Gastroesophageal sphincter (tissue), 4 donors: ENCODE measurements at regions not wholly inside any gene's neighbourhood (a gene's known extent, or its start where the extent isn't known, plus 50 kb on each side); places are given as distances from the start of the nearest gene placed in this dataset.

Experiments used
- ATAC-seq: fragments of 150-250 bp; one replicate; pipeline ENCODE4 v1.9.1; 2016; ENCODE audit warnings: mild to moderate bottlenecking, moderate library complexity
- H3K27ac ChIP-seq, 4 donors: fragments of 200-600 bp; sonication (generic) in 3 of 4; 1 replicate in 3 of 4; 2 replicates in 1 of 4; pipeline ENCODE4 v1.5.1; 2016 to 2019
- H3K27me3 ChIP-seq: fragments of 200-600 bp; sonication (generic); one replicate; pipeline ENCODE4 v1.5.1; 2019
- H3K36me3 ChIP-seq, 2 donors: fragments of 200-600 bp; sonication (generic); one replicate each; pipeline ENCODE4 v1.5.1; 2019; ENCODE audit warnings: control low read depth in 1 of 2
- H3K4me1 ChIP-seq, 3 donors: fragments of 200-600 bp; sonication (generic); 1 replicate in 2 of 3; 2 replicates in 1 of 3; pipeline ENCODE4 v1.5.1; 2016 to 2019; ENCODE audit warnings: control low read depth in 2 of 3
- H3K4me3 ChIP-seq, 2 donors: fragments of 200-600 bp; sonication (generic); one replicate each; pipeline ENCODE4 v1.5.1; 2019; ENCODE audit warnings: mild to moderate bottlenecking in 1 of 2, moderate library complexity in 1 of 2
- H3K9me3 ChIP-seq, 3 donors: fragments of 200-600 bp; sonication (generic); one replicate each; pipeline ENCODE4 v1.5.1; 2017 to 2019; ENCODE audit warnings: control low read depth in 2 of 3
- CTCF ChIP-seq, 4 experiments: fragments of 200-600 bp in 2 of 4; fragments of 450-650 bp in 2 of 4; sonication (generic) in 1 of 4; IDR thresholded peaks; one replicate each; pipeline ENCODE4 v1.5.1; 2017 to 2019; ENCODE audit warnings: antibody characterized with exemption in 4 of 4, mild to moderate bottlenecking in 2 of 4, moderate library complexity in 2 of 4
- EP300 ChIP-seq: sonication (generic); formaldehyde crosslinking; IDR thresholded peaks from one replicate; pipeline ENCODE4 v1.6.1; 2017; ENCODE audit warnings: antibody characterized with exemption, mild to moderate bottlenecking
- POLR2A ChIP-seq, 2 donors: fragments of 450-650 bp; IDR thresholded peaks; one replicate each; pipeline ENCODE4 v1.6.1; 2017; ENCODE audit warnings: antibody characterized with exemption in 2 of 2, mild to moderate bottlenecking in 2 of 2, moderate library complexity in 1 of 2
- POLR2AphosphoS5 ChIP-seq: sonication (generic); formaldehyde crosslinking; IDR thresholded peaks from one replicate; pipeline ENCODE4 v1.6.1; 2017; ENCODE audit warnings: antibody characterized with exemption
- WGBS, 2 donors: methylation state at CpG; one replicate each; pipeline ENCODE4 v1.1.5; 2018; ENCODE audit warnings: low coverage in 1 of 2; 5-methylcytosine and 5-hydroxymethylcytosine counted together

DNA sequence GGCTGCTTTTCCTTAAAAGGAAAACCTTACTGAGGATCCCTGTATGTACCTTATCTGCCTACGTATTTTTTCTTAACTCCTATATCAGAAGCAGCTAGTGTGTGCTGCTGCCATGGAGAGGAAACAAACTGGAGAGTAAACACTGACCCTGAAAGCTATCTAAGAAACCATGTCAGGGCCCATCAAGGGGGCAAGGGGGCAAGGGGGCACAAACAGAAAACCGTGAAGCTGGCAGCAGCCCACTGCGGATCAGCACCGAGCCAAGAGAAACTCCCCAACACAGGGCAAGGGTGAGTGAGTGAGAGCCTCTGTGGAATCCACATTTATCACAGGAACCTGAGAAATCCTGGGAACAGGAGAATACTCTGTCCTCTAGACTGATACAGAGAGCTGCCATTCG is 1204.2 kb downstream of the PCDH18 start:
- no peak for ATAC-seq
- no peak overlapping the region for H3K27ac ChIP-seq
- no peaks in the 10 kb centered on the region for H3K4me1 ChIP-seq
- TF ChIP-seq POLR2A (IDR thresholded peaks at IDR 0.05) (no peak), CTCF (IDR thresholded peaks at IDR 0.05) (no peak), EP300 (no peak), POLR2AphosphoS5 (no peak)
- H3K4me3 ChIP-seq: no peak overlapping the region
- 58% methylated on average over 5 of the region's 5 CpGs; no CpG with 5 or more reads in 1 of the 2 donors for WGBS, 2 donors
- no peaks in the 10 kb centered on the region for H3K27me3 ChIP-seq
- no peaks in the 10 kb centered on the region for H3K9me3 ChIP-seq
- no peaks in the 10 kb centered on the region for H3K36me3 ChIP-seq

DNA sequence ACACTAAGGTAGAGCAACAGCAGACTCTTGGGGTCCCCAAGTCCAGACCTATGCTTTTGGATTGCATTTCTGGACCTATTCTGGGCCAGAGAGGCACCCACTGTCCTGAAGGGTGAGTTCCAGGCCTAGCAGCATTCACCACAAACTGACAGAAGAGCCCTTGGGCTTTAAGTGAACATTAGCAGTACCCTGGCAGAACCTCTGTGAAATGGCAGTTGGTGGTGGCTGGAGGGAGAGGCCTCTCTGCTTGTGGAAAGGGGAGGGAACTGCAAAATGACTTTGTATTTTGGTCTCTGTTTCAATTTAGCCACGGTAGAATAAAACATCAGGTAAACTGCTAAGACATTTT is 1211.9 kb downstream of the PCDH18 start:
- Histone ChIP-seq H3K27ac (no peak overlapping the region), H3K9me3 (no peaks in the 10 kb centered on the region), H3K27me3 (no peaks in the 10 kb centered on the region), H3K4me3 (no peak overlapping the region), H3K4me1 (no peaks in the 10 kb centered on the region), H3K36me3 (no peaks in the 10 kb centered on the region)
- 75% methylated on average over 1 of the region's 1 CpG; no CpG with 5 or more reads in 1 of the 2 donors for WGBS, 2 donors
- TF ChIP-seq POLR2AphosphoS5 (no peak), CTCF (IDR thresholded peaks at IDR 0.05) (no peak), EP300 (no peak), POLR2A (IDR thresholded peaks at IDR 0.05) (no peak)
- ATAC-seq: no peak

DNA sequence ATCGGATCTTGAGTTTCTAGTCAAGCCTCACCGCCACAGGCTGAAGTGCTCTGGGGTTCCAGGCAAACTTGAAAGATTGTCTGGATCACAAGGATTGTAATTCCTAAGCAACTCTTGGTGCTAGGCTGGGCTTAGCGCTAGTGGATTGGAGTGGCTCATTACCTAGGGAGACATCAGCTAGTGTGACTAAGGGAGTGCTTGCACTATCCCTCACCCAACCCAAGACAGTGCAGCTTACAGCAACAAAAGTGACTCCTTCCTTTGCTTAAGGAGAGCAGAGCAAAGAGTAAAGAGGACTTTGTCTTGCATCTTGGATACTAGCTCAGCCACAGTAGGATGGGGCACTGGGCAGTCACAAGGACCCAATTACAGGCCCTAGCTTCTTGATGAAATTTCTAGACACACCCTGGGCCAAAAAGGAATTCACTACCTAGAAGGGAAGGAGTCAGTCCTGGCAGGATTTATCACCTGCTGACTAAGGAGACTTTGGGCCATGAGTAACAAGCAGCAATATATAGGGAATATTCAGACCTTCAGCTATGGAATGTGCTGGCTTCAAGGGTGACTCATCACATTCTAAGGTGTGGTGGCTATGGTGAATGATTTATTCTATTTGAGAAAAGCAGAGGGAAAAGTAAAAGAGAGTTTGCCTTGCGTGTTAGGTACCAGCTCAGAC is 1212.4 kb downstream of the PCDH18 start:
- 82 to 100% methylated on average over 1 of the region's 4 CpGs for WGBS, 2 donors
- ATAC-seq: no peak
- H3K9me3 ChIP-seq: no peaks in the 10 kb centered on the region

DNA sequence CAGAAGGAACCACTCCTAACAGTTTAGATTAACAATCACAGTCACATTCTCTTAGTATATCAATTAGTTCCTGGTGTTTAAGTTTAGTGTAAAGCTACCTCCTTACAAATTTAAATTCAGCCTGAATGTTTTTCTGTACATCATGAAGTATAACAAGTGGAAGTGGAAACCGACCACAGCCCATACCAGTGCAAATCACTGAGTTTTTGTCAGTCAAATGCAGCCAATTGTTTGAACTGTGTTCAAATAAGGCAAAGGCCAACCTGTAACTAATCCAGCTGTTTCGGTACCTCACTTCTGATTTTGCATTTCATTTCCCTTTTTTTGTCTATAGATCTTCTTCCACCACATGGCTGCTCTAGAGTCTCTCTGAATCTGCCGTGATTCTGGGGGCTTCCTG is 1215.3 kb downstream of the PCDH18 start:
- no peaks in the 10 kb centered on the region for H3K36me3 ChIP-seq
- no peak for ATAC-seq
- no peaks in the 10 kb centered on the region for H3K27me3 ChIP-seq
- WGBS, 2 donors: 83 to 94% methylated on average over 3 of the region's 3 CpGs
- H3K4me1 ChIP-seq: no peaks in the 10 kb centered on the region
- no peaks in the 10 kb centered on the region for H3K9me3 ChIP-seq
- H3K4me3 ChIP-seq: no peak overlapping the region
- no peak for TF ChIP-seq POLR2AphosphoS5
- TF ChIP-seq POLR2A (IDR thresholded peaks at IDR 0.05): no peak
- no peak for TF ChIP-seq EP300
- TF ChIP-seq CTCF (IDR thresholded peaks at IDR 0.05): no peak
- H3K27ac ChIP-seq: no peak overlapping the region

More for the DNA sequence above, 1212.4 kb downstream of the PCDH18 start:
- H3K27ac ChIP-seq: no peak overlapping the region
- H3K27me3 ChIP-seq: no peaks in the 10 kb centered on the region
- TF ChIP-seq POLR2A (IDR thresholded peaks at IDR 0.05) (no peak), CTCF (IDR thresholded peaks at IDR 0.05) (no peak), EP300 (no peak), POLR2AphosphoS5 (no peak)
- no peaks in the 10 kb centered on the region for H3K4me1 ChIP-seq
- no peak overlapping the region for H3K4me3 ChIP-seq
- no peaks in the 10 kb centered on the region for H3K36me3 ChIP-seq

GRCh38 chr4:136314686-136315085 is 1217.6 kb downstream of the PCDH18 start:
- WGBS, 2 donors: 43 to 68% methylated on average over 2 of the region's 2 CpGs
- Histone ChIP-seq H3K27me3 (no peaks in the 10 kb centered on the region), H3K27ac (no peak overlapping the region), H3K9me3 (no peaks in the 10 kb centered on the region), H3K4me3 (no peak overlapping the region), H3K36me3 (no peaks in the 10 kb centered on the region), H3K4me1 (no peaks in the 10 kb centered on the region)
- TF ChIP-seq POLR2AphosphoS5 (no peak), CTCF (IDR thresholded peaks at IDR 0.05) (no peak), POLR2A (IDR thresholded peaks at IDR 0.05) (no peak), EP300 (no peak)
- ATAC-seq: no peak
